GM18873 (cell line): ENCODE measurements at regions not wholly inside any gene's neighbourhood (a gene's known extent, or its start where the extent isn't known, plus 50 kb on each side); places are given as distances from the start of the nearest gene placed in this dataset.
"Not testable (repeated sequence)": the region's sequence is repeated elsewhere in the genome, so short reads cannot be mapped to it uniquely, and the experiment has no call there.

ENCODE experiments used
- ATAC-seq: cut with Tn5 transposase; IDR thresholded peaks from one replicate; pipeline ENCODE4 v1.9.1; 2021; ENCODE audit warnings: mild to moderate bottlenecking, moderate library complexity, moderate number of reproducible peaks; ENCODE audit not compliant: unreplicated experiment, low FRiP score

GRCh38 chrX:66698273-66699204 is 59.7 kb upstream of the EDA2R start:
- ATAC-seq, result no peak

- ATAC-seq, result not testable (repeated sequence)
Measured at GRCh38 chrX:66692512-66692911, 53.6 kb upstream of the EDA2R start.
